Glutamatergic neuron (in vitro differentiated cells): ENCODE measurements at regions not wholly inside any gene's neighbourhood (a gene's known extent, or its start where the extent isn't known, plus 50 kb on each side); places are given as distances from the start of the nearest gene placed in this dataset.

Experiments used
- DNase-seq: peaks from one replicate; pipeline ENCODE4 v3.0.0; 2022
- H3K27ac Mint-ChIP-seq: one replicate; pipeline ENCODE4 v1.8.0; 2020; ENCODE audit warnings: mild to moderate bottlenecking, mixed read lengths, inconsistent platforms; ENCODE audit not compliant: unreplicated experiment
- H3K27me3 Mint-ChIP-seq: one replicate; pipeline ENCODE4 v1.8.0; 2020; ENCODE audit warnings: mild to moderate bottlenecking, moderate library complexity, mixed read lengths, inconsistent platforms; ENCODE audit not compliant: unreplicated experiment
- H3K36me3 Mint-ChIP-seq: one replicate; pipeline ENCODE4 v1.8.0; 2020; ENCODE audit warnings: mild to moderate bottlenecking, mixed read lengths, inconsistent platforms; ENCODE audit not compliant: unreplicated experiment
- H3K4me1 Mint-ChIP-seq: one replicate; pipeline ENCODE4 v1.8.0; 2020; ENCODE audit warnings: mild to moderate bottlenecking, low read depth, mixed read lengths, inconsistent platforms; ENCODE audit not compliant: unreplicated experiment
- H3K4me3 Mint-ChIP-seq: one replicate; pipeline ENCODE4 v1.8.0; 2020; ENCODE audit warnings: mild to moderate bottlenecking, mixed read lengths, inconsistent platforms; ENCODE audit not compliant: unreplicated experiment
- H3K9me3 Mint-ChIP-seq: one replicate; pipeline ENCODE4 v1.8.0; 2020; ENCODE audit warnings: mild to moderate bottlenecking, moderate library complexity, mixed read lengths, inconsistent platforms; ENCODE audit not compliant: unreplicated experiment
- CTCF ChIP-seq: fragments of 200-600 bp; sonication (generic); IDR thresholded peaks from one replicate; pipeline ENCODE4 v1.5.0; 2021; ENCODE audit not compliant: partially characterized antibody, unreplicated experiment

- DNase-seq = no peak
- Mint-ChIP-seq H3K4me1 (no peaks in the 10 kb centered on the region), H3K9me3 (peaks cover 3% of the 10 kb centered on the region), H3K4me3 (no peak overlapping the region), H3K36me3 (peaks cover 18% of the 10 kb centered on the region), H3K27ac (no peak overlapping the region), H3K27me3 (peaks cover 4% of the 10 kb centered on the region)
- TF ChIP-seq CTCF = no peak
These were observed 129.5 kb upstream of the RTL1 start for GRCh38 chr14:101033006-101033405.

GRCh38 chr14:101033446-101034165 is 130.1 kb upstream of the RTL1 start:
- Mint-ChIP-seq H3K9me3 (peaks cover 3% of the 10 kb centered on the region), H3K27ac (no peak overlapping the region)
- no peak for TF ChIP-seq CTCF

GRCh38 chr14:101034986-101035385 is 131.5 kb upstream of the RTL1 start:
- Mint-ChIP-seq H3K27ac (no peak overlapping the region), H3K4me3 (no peak overlapping the region), H3K27me3 (peaks cover 4% of the 10 kb centered on the region), H3K36me3 (peaks cover 19% of the 10 kb centered on the region), H3K4me1 (no peaks in the 10 kb centered on the region), H3K9me3 (peaks cover 3% of the 10 kb centered on the region)
- no peak for DNase-seq
- no peak for TF ChIP-seq CTCF

More at GRCh38 chr14:101033446-101034165, 130.1 kb upstream of the RTL1 start:
- Mint-ChIP-seq H3K4me3 (no peak overlapping the region), H3K36me3 (peaks cover 18% of the 10 kb centered on the region), H3K27me3 (peaks cover 4% of the 10 kb centered on the region), H3K4me1 (no peaks in the 10 kb centered on the region)
- DNase-seq = no peak

- Mint-ChIP-seq H3K4me3 (no peak overlapping the region), H3K36me3 (peaks cover 22% of the 10 kb centered on the region), H3K4me1 (no peaks in the 10 kb centered on the region), H3K27me3 (peaks cover 2% of the 10 kb centered on the region), H3K9me3 (peaks cover 3% of the 10 kb centered on the region), H3K27ac (no peak overlapping the region)
- no peak for DNase-seq
- no peak for TF ChIP-seq CTCF
These were observed 132.1 kb upstream of the RTL1 start for GRCh38 chr14:101035466-101036225.
